DMS53 treated with DMSO at 0.1 percent for 48 hours (cell line): ENCODE measurements at regions not wholly inside any gene's neighbourhood (a gene's known extent, or its start where the extent isn't known, plus 50 kb on each side); places are given as distances from the start of the nearest gene placed in this dataset.
"Not testable (repeated sequence)": the region's sequence is repeated elsewhere in the genome, so short reads cannot be mapped to it uniquely, and the experiment has no call there.

Source experiments
- DNase-seq: peaks from one replicate; lab custom pipeline; 2025; ENCODE audit not compliant: unreplicated experiment; lab: John Stamatoyannopoulos, UW

DNA sequence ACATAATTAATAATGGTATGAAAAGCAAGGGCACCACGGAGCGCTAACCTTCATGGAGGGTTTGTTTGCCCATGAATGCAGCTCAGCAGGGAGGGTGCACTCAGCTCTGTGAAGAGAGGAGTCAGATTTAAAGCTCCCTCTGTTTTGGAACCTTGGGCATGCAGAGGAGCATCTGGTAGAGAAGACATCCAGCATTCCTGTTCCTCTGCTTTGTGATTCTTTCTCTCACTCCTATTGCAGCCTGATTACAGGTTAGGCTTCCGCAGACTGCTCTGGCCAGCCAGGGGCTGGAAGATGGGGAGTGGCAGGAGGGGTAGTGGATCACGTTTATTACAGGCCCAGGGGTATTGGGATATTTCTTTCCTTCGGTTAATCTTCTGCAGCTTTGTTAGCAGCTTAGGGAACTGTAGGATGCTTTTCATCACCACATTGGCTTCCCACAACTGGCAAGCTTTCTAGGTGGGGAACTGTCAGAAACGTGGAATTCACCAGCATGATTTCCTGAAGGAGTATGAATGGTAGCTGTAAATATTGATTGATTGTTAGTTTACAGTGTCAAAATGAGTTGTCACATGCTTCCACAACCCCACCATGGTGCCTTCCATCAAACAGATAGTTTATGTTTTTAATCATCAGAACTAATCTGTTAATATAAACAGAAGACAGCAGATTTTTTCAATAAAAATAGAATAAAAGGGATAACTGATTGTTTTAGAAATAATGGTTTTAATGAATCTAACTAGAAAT is 201.1 kb downstream of the VAPA start:
- no peak for DNase-seq

GRCh38 chr18:10116574-10116973 is 202.8 kb downstream of the VAPA start:
- no peak for DNase-seq

GRCh38 chr18:10119528-10119927 is 205.7 kb downstream of the VAPA start:
- DNase-seq: no peak

DNA sequence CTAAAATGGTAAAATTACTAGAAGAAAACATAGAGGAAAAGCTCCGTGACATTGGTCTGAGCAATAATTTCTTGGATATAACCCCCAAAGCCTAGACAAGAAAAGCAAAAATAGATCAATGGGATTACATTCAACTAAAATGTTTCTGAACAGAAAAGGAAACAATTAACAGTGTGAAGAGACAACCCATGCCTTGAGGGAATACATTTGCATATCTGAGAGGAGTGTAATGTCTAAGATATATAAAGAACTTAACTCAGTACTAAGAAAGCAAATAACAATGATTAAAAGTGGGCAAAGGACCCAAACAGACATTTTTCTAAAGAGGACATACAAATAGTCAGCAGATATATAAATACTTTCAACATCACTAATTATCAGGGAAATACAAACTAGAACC is 206.2 kb downstream of the VAPA start:
- no peak for DNase-seq

GRCh38 chr18:10120622-10121021 is 206.8 kb downstream of the VAPA start:
- no peak for DNase-seq

GRCh38 chr18:10121028-10121427 is 207.2 kb downstream of the VAPA start:
- DNase-seq: no peak

GRCh38 chr18:10121786-10122515 is 208.1 kb downstream of the VAPA start:
- peak; percentile 98 for DNase-seq

DNA sequence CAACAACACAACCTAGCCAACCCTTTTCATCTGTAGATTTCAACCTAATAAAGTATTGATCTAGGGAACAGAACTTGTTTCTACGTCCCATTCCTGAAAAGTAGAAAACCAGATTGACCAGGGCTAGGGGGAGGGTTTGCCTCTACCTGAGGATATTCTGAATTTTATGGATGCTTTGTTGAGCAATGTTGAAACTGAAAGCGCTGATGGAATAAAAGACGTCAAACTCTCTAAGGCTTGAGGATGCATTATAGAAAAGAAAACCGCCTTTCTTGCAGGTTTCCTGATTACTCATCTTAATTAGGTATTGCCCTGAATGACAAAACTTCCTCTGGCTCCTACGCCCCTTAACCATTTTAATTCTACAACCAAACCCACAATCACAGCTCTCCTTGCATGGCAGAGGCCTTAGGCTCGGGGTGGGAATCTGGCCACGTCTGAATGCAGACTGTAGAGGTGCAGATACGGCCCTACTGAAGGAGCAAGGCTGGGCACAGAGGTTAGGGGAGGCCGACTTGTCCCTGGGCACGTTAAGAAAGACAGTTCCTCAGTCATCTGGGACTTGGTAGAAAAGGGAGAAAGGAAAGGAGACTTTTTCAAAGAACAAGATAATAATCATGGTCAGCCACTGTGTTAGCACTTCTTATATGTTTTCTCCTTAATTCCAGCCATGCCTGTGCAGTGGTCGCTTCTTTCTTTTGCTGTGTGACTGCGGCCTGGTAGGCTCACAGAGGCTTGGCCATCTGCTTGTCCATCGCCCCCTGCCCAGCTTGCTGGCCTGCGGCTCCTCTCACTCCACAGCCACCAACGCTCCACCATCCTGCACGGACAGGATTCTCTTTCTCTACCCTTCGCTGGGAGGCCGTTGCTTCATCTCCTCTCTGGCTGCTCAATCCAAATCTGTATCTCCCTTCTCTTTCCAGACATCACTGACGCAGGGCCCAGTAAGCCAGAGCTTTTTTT is 209.5 kb downstream of the VAPA start:
- DNase-seq: no peak

DNA sequence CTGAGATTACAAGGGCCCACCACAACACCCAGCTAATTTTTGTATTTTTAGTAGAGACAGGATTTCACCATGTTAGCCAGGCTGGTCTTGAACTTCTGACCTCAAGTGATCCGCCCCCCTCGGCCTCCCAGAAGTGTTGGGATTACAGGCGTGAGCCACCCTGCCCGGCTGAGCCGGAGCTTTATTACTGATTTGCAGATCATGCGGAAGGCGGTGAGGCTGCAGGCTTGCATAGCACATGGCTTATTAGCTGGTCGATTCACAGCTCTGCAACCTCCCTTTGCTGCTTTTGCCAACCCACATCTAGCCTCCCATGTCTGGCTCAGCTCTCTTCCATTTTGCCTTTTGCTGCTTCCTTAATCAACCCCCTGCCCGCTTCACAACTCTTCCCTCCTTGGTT is 210.3 kb downstream of the VAPA start:
- DNase-seq: no peak

- DNase-seq: no peak
Observed at GRCh38 chr18:10124557-10124956, 210.7 kb downstream of the VAPA start.

- no peak for DNase-seq
Observed at GRCh38 chr18:10124967-10125366, 211.2 kb downstream of the VAPA start.

DNA sequence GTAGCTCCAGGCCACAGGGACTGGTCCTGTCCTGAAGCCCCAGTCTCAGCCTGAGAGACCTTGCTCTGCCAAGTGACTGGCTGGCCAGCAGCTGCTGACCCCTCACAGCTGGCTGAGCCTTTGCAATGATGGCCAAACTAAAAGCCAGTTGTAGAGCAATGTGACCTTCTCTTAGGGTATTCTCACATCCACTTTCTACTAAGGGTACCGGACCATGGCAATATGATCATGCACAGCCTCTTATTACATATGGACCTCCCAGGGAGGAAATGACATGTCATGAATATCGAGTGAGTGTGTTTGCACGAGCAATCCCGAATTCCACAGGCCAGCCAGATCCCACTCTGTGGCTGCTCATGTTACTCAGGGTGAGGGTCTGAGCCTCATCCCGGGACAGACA is 213.9 kb downstream of the VAPA start:
- no peak for DNase-seq

GRCh38 chr18:10128921-10129501 is 215.2 kb downstream of the VAPA start:
- no peak for DNase-seq

GRCh38 chr18:10130606-10131005 is 216.8 kb downstream of the VAPA start:
- DNase-seq: no peak

GRCh38 chr18:10131081-10131459 is 217.3 kb downstream of the VAPA start:
- no peak for DNase-seq

- DNase-seq: peak; percentile 41
Observed at GRCh38 chr18:10131460-10132395, 217.9 kb downstream of the VAPA start.

DNA sequence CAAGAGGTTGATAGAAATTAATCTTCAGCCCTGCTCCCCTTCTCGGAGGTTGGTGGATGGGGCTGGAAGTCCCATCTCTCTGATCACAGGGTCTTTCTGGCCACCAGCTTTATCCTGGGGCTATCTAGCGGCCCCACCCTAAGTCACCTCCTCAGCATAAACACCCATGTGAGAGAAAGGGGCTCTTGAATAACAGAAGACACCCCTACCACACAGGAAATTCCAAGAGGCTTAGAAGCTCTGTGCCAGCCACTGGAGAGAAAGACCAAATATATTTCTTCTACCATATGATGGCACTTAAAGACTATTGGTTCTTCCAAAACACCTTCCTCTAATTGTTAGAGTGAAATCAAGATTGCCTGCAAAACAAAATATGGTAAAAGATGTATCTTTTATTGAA is 219.7 kb downstream of the VAPA start:
- DNase-seq: no peak

GRCh38 chr18:10134204-10134603 is 220.4 kb downstream of the VAPA start:
- DNase-seq: no peak

DNA sequence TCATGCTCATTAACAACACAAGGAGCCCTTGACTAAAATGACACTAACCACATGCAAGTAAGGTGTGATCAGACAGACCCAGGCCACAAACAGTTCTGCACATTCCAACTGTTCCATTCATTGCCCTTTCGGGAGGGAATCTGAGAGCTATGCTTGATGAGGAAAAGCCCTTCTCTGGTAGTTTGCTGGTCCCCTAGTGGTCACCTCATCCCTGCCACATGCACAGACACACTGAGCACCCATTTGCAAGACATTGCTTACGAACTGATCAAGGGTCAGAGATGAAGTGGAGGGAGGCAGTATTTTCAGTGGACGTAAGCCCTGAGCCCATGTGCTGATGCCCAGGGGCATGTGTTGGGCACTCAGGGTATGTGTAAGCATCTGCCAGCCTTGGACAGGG is 220.9 kb downstream of the VAPA start:
- DNase-seq: not testable (repeated sequence)

- DNase-seq: no peak
Observed at GRCh38 chr18:10135302-10135926, 221.6 kb downstream of the VAPA start.
